T-helper 2 cell treated with Interferon-gamma antibody and Interleukin-4, amounts not matched to agents 100 ng/mL and 5 ng/mL, for 36 hours (primary cell): ENCODE measurements at regions not wholly inside any gene's neighbourhood (a gene's known extent, or its start where the extent isn't known, plus 50 kb on each side); places are given as distances from the start of the nearest gene placed in this dataset.

Experiments used
- intact Hi-C: fragments of 100-400 bp; cut with micrococcal nuclease; formaldehyde crosslinking; loops from one replicate; pipeline ENCODE4 v1.15.1; 2023

DNA sequence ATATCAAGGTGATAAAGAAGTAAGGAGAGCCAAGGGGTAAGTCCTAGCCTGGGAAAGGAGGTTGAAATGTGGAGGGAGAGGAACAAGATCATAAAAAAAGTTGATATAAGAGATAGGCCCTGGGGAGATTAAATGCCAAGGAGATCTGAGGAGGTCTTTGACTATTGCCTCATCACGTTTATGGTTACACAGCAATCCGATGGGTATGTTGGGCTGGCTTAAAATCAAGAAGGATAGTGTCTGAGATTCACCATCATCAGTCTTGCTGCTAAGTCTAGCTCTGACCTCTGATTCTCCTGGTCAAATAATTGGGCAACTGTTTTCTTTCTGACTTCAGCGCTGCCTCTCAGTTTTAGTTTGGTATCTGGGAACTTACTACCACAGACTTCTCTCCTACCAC is 416.3 kb downstream of the GPATCH2 start:
- intact Hi-C loops = no loop called here

DNA sequence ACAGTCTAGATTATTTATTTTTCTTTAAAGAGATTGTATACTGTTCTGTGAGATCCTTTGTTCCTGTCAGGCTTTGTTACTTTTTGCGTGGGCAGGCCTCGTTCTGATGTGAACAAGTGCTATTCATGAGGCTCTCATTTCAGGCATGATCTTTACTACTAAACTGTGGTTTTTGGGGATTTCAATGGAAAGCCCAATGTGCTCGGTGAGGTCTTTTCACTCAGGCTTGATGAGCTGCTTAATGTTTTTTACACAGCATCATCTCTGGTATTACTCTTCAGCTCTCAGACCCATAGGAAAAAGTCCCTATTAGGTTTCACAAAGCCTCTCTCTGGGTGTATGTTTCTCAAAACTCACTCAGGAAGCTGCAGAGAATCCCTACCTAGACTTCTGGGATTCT is 419.4 kb downstream of the GPATCH2 start:
- intact Hi-C loops = no loop called here

DNA sequence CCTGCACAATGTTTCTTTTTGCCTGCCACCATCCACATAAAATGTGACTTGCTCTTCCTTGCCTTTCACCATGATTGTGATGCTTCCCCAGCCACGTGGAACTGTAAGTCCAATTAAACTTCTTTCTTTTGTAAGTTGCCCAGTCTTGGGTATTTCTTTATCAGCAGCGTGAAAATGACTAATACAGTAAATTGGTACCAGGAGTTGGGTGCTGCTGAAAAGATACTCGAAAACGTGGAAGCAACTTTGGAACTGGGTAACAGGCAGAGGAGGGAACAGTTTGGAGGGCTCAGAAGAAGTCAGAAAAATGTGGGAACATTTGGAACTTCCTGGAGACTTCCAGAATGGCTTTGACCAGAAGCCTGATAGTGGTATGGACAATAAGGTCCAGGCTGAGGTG is 425.3 kb downstream of the GPATCH2 start:
- intact Hi-C loops = no loop called here

DNA sequence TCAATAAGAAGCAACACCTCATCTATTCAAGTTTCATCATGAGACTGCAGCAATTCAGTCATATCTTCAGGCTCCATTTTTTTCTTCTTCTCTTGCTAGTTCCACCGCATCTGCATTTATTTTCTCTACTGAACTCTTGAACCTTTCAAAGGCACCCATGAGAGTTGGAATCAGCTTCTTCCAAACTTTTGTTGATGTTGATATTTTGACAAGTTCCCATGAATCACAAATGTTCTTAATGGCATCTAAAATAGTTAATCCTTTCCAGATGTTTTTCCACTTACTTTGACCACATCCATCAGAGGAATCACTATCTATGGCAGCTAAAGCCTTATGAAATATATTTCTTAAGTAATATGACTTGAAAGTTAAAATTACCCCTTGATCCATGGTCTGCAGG is 434.3 kb downstream of the GPATCH2 start:
- intact Hi-C loops = no loop called here

DNA sequence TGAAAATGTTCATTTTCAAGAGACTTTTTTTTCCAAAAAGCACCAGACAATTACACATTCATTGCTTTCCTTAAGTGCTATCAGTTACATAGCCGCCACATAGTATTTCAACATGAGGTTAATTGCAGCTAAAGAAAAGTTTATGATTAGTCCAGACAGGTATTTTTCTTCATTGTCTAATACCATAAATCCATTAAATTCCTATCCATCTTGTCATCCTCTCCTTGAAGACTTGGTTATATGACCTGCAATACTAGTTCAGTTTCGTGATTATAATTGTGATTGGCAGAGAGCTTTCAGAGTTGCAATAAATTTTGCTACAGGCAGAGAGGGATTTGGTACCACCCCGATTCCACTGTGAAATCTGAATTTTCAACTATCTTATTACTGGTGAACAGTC is 437.7 kb downstream of the GPATCH2 start:
- intact Hi-C loops = no loop called here

DNA sequence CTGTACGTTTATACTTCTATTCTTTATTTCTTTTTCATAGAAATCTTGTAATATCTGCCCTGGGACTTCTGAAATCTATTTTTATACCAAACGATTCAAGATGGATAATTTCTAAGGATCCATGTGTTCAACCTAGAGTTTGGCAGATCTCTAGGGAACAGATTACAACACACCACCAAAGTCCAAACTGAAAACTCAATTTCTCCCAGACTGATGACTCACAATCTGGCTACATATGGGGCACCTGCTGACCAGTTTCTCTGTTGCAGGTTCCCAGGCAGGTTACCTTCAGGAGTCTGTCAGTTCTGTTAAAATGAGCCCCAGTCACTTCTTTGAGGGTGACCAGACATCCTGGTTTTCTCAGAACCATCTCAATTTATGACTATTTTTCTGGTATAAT is 439.4 kb downstream of the GPATCH2 start:
- intact Hi-C loops = no loop called here

DNA sequence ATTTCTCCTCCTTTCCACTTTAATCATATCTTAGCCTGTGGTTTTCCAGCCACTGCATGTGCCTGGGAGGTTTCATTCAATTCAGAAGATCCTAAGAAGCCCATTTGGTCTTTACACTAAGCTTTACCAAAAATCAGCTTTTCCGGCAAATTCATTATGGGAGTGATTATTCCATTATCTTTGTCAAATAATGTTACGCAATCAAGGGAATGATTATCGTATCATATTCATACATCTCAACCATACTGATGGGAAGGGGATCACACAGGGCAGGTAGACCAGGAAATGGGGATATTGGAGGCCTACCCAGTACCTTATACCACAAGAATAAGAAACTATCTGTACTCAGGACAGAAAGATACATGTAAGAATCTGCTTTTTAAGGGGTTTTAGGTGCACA is 440.5 kb downstream of the GPATCH2 start:
- intact Hi-C loops = no loop called here

DNA sequence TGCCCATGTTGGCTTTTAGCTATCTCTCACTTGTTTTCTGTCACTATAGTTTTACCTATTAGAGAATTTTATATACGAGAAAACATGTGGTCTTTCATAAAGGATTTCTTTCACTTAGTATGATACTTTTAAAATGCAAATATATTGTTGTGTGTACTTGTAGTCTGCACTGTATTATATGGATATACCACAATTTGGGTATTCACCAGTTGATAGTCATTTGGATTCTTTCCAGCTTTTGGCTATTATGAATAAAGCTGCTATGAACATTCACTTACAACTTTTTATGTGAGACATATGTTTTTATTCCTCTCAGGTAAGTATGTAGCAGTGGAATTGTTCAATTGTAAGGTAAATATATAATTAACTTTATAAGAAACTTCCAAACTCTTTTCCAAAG is 441.5 kb downstream of the GPATCH2 start:
- intact Hi-C loops = no loop called here

DNA sequence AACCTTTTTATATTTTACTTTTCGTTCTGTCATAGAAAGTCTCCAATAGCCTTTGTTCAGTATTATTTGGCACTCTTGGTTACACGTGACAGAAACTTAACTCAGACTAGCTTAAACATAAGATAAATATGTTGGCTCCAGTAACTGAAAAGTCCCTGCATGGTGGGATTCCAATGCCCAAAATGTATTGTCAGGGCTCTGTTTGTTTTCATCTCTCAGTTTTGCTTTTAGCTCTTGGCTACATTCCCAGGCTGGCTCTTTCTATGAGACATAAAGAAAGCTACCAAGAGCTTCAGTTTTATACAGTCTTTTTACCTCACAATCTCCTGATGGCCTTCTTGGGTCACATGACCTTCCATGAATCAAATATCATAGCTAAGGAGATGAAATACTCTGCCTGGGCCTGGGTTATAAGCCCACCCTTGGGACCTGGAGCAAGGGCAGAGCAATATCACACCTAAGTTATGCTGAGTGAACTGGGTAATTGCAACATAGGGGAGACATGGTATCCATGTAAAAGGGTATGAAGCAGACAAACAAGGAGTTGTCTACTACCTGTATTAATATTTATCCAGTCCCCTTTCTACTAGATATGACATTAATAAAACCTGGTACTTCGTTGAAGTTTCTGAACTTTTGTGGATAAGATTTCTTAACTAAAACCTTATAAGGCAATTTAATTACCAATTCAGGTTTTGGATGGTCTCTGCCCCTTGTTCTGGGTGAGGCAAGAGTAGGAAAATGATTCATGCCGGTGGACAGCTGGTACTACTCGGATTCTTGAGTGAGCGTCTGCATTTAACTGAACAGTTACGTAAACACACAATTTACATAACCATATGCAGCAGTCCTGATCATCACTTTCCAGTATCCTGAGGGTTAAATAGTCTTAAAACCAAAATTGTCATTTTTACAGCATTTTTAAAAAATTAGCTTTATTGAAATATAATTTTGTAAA is 442.3 kb downstream of the GPATCH2 start:
- intact Hi-C loops = no loop called here

DNA sequence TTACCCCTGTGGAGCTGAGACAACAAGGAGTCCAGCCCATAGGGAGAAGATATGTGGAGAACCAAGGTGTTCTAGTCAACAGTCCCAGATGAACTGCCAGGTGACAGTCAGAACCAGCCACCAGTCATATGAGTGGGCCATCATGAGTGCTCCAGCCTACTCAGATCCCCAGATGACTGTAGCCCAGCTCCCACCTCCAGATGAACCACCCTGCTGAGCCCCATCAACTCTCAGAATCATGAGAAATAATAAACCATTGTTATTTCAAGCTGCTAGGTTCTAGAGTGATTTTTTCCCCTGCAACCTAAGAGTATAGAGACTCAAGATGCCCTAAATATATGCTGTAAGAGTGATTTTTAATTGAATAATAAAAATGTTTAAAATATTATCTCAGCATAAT is 444.2 kb downstream of the GPATCH2 start:
- intact Hi-C loops = no loop called here

DNA sequence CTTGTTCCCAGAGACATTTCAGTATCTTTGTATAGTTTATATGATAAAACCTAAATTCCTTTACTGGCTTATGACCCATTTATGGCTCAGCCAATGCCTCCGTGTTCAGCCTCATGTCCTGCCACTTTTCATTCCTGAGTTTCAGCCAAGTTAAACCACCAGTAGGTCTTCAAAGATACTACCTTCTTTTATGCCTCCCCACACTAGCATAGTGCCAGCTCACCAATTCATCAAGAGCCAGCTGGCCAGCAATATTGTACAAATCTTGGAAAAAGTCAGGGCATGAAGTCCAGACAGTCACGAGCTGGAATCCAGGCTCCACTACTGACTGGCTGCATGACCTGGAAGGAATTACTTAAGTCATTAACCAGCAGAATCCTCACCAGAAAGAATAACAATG is 446.0 kb downstream of the GPATCH2 start:
- intact Hi-C loops = no loop called here

DNA sequence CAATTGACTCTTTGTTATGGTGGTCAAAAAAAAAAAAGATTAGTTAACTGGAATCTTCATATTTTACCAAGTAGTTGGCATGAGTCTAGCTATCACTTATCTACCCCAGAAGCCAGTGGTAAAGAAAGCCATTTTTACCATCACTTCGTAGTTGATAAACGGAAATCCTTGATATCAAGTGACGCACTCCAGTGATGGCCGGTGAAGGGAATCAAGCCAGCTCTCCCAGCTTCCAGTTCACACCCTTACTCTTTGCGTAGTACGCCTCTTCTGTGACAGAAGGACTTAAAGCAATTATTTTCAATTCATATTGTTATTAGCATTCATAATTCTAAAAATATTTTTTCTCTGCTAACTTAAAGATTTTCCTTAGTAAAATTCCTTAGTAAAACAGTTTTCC is 447.9 kb downstream of the GPATCH2 start:
- intact Hi-C loops = no loop called here

DNA sequence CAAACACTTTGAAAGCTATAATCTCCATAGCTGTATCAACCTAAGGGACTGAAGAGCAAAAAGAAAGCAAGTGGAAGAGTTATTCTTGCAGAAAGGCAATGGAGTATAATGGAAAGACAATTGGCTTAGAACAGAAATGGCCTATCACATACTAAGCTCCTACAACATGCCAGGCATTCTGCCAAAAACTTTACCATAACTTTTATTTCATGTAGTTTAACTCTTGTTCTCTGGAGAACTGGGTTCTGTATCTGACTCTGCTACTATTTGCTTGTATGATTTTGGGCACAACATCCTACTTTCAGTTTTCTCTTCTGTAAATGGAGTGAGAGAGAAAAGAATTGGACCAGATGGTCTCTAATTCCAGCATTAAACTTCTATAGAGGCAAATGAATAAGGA is 449.1 kb downstream of the GPATCH2 start:
- intact Hi-C loops = no loop called here

DNA sequence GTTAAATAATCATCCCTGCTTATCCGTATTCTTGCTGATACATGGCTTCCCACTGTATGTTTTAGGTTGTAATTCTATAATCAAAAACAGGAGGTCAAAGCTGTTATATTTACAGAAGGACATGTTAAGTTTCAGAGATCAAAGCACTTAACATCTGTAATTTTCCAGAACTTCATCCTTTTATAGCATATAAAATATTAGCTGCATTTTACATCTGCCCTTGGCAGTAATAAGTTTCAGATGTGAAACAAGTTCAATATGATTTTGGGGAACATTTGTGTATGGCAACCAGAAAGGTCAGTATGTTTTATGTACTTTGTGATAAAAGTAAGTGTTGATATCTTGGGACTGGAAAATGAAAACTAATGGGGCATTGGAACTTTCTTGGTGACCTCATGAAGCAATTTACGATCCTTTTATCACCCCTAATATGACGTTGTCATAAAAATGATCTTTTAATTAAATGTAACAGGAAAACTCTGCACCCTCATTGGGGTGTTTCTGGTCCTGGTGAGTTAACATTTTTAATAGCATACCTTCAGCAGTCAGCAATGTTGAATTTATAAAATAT is 449.6 kb downstream of the GPATCH2 start:
- intact Hi-C loops = no loop called here

DNA sequence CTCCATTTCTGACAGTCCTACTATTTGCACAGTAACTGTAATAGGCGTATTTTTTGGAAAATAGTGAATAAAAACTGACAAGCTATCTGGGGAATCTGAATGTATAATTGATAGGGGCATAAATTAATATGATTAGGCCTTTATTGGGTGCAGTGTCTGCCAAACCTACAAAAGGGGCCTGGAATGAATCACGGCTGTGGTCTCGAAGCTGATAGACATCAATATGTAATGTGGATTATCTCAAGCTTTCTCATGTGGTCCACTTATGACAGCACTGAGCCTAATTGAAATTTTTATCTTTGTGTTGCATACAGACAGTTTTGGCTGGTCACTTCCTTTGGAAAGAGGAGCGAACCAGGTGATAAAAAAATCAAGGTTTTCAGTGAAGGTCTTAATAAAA is 450.4 kb downstream of the GPATCH2 start:
- intact Hi-C loops = no loop called here

DNA sequence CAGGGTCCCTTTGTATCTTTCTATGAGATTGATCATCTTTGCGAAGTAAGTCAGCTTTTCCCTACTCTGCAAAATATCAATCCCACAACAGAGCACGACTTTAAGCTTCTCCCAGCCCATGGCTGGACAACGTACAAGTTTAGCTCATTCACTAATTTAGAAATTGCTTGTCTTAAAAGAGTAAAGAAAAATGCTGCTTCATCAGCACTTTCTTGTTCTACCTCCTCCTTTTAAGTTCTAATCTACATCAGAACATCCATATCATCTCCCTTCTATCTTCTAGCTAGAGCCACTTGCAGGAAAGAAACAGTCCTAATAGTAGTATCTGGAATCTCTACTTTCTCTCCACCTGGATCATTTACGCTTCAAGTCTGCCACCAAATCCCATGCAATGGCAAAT is 441.2 kb upstream of the ESRRG start:
- intact Hi-C loops = no loop called here

DNA sequence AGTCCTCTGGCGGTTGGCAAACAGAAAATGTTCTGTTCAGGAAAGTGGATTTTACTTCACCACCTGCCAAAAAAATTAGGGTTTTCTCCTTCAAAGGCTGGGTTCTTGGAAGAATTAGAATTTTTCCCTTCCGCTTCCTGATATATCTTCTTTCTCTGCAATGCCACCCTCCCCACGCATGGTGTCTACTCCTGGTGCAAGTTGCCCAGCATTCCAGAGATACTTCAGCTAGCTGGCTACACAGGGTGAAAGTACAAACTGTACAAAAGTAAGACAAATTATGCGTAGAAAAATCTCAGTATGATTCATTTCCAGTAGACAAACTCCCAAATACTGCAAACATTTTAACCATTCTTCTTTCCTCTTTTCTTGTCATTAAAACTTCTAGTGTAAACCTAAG is 430.1 kb upstream of the ESRRG start:
- intact Hi-C loops = no loop called here

DNA sequence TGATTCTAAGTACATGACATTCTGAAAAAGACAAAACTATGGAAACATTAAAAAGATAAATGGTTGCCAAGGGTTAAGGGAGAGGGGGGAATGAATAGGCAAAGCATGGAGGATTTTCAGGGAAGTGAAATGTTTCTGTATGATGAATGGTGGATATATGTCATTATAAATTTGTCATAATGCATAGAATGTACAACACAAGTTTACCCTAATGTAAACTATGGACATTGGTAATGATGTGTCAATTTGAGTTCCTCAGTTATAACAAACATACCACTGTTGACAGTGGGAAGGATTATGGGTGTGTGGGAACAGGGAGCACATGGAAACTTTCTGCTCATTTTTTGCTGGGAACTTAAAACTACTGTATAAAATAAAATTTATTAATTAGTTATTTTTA is 427.1 kb upstream of the ESRRG start:
- intact Hi-C loops = no loop called here

DNA sequence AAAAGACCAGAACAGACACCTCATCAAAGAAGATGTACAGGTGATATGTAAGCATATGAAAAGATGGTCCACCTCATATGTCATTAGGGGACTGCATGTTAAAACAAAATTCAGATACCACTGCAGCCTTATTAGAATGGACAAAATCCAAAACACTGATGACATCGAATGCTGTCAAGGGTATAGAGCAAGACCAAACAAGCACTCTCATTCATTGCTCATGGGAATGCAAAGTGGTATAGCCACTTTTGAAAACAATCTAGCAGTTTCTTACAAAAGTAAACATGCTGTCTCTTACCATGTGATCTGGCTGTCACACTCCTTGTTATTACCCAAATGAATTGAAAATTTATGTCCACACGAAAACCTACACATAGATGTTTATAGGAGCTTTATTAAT is 426.6 kb upstream of the ESRRG start:
- intact Hi-C loops = no loop called here

DNA sequence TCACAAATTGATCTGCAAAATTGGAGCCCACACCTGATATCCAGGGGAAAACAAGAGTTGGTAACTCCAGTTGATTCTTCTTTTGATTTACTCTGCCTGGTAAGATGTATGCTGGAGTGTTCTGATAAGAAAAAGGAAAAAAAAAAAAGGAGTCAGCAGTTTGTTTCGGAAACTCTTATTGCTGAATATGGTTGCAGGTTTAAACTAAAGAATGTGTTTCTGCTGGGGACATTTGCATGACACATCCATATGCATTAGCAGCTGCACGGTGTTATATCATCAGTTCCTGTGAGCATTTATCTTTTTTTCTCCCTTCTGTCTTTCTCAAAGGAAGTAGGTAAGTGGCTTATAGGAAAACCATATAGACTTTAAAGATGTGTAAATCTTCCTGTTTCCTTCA is 418.5 kb upstream of the ESRRG start:
- intact Hi-C loops = no loop called here

DNA sequence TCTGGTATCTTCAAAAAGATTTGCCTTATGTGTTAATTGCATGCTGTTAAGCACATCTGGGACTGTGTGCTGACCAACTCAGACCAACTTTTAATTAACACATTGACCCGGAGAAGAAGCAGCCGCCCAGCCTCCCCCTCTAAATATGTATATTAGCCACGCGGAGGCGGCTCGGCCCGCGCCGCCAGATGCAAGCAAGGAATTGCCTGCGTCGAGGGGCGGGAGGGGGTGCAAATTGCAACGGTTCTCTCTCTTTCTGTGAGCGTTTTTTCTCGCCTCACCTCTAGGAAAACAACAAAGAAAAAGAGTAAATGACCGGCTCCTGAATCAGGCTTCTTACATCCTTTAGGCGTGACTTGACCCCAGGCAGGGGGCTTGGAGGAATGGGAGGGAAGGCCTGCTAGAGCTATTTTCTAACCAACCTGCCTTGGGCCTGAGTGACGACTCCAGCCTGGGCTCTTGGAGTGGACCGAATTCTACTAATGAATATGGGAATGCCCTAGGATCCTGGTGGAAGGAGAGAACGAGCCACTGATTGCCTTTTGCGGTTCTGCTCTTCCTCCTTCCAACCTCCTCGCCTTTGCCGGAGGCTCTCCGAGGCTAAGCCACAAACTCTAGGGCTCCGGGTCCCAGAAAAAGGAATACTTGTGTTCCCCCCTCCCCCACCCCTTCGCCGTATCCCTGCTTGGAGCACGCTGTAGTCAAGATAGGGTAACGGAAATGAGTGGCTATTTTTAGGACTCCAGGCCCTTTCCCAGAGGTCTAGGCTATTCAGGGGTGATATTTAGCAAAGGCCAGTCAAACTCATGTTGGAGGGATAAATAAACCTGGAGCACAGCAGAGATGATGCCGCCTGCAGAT is 417.0 kb upstream of the ESRRG start:
- intact Hi-C loops = no loop called here

DNA sequence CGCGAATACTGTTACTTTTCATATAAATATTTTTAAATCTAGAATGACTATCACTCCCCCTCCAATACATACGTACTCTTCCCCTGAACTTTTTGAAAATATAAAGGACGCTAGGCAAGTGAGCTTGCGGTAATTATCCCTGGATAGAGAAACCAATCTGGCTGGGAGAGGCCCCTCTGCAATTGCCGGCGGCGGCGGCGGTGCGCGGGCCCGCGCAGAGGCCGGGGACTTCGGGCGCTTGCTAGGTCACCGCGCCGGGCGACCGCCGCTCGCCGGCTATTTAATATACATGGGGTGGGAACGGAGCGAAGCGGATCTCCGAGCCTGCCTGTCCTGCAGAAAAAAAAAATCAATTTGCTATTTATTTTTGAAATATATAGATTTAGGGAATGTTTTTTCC is 416.3 kb upstream of the ESRRG start:
- intact Hi-C loops = loop anchor here (10.0 kb wide), 1 partner anchor 1025 kb away; no protein-coding TSS in a partner anchor
